NCI-H128 (cell line): ENCODE measurements at regions not wholly inside any gene's neighbourhood (a gene's known extent, or its start where the extent isn't known, plus 50 kb on each side); places are given as distances from the start of the nearest gene placed in this dataset.
A peak's percentile ranks its signal among the peaks of the same experiment; 100 is the strongest.

Experiments
- DNase-seq: peaks from one replicate; lab custom pipeline; 2025; ENCODE audit not compliant: unreplicated experiment; lab: John Stamatoyannopoulos, UW

DNA sequence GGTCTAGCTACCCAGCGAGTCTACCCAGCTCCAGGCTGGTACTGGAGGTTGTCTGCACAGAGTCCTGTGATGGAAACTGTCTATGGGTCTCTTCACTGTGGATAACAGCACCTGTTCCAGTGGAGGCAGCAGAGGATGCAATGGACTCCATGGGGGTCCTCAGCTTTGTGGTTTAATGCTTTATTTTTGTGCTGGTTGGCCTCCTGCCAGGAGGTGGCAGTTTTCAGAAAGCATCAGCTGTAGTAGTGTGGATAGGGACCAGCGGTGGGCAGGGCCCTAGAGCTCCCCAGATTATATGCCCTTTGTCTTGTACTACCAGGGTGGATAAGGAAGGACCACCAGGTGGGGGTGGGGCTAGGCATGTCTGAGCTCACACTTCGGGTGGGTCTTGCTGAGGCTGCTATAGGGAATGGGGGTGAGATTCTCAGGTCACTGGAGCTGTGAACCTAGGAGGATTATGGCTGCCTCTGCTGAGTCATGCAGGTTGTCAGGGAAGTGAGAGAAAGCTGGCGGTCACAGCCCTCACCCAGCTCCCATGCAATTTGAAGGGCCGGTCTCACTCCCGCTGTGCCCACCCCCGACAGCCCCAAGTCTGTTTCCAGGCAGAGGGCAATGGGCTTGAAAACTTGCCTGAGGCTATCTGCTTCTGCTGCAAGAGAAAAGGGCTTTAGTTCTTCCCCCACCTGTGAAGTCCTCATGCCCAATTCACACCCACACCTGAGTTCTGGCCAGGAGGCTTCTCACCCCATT, 397.1 kb downstream of the TLE1 start:
- DNase-seq = no peak

DNA sequence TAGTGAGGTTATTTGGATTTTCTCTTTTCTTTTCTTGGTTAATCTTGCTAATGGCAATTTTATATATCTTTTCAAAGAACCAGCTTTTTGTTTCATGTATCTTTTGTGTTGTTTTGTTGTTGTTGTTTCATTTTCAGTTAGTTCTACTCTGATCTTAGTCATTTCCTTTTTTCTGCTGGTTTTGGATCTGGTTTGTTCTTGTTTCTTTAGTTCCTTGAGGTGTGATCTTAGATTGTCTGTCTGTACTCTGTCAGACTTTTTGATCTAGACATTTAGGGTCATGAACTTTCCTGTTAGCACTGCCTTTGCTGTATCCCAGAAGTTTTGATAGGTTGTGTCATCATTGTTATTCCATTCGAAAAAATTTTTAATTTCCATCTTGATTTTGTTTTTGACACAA, 399.7 kb downstream of the TLE1 start:
- DNase-seq = no peak

DNA sequence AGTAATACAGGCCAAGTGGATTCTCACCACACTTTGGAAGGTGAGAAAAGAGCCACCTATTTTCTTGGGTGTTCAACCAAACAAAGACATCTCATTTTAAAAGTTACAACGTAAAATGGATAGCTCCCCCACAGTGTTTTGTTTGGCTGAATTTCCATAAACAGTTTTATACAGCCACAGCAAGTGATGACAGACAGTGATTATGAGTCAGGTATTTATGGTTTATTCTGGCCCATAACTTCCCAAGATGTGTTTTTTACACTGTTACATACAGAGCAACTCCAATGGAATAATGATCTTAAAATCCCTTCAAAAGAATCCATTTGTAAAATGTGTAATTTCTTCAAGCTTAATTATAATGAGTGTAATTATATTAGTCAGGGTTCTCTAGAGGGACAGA, 421.3 kb downstream of the TLE1 start:
- DNase-seq = no peak

DNA sequence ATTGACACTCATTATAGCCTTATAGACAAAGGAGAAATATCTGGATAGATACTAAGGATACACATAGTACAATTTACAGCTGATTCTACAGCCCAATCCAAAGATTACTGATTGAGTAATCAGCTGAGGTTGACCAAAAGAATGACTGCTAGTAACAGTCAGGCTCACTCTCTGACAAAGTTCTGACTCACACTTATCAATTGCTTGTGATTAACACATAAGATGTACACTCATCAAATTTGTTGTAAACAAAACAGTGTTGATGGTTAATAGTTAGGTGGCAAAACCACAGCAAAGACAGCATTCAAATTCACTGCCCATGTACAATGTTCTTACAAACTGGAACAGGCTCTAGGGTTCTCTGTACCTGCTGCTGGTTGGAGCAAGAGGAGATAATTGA, 422.7 kb downstream of the TLE1 start:
- no peak for DNase-seq

DNA sequence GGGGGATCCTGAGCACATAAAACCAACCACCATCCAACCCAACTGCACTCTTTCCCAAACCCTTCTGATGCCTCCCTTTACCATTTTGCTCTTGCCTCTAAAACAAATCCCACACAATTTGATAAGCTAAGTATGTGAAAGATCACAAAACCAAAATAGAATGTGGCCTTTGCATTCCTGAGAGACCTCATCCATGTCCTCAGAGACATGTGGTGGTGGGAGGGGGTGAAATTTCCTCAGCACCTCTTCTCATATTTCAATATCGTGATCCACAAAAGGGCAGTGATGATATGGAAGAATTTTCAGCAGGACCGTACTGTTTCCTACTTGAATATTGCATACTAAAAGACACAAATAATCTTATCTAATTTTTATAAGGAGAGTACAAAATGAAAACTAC, 423.3 kb downstream of the TLE1 start:
- DNase-seq = no peak

- DNase-seq = no peak
Measured at GRCh38 chr9:81264516-81264915, 424.8 kb downstream of the TLE1 start.

DNA sequence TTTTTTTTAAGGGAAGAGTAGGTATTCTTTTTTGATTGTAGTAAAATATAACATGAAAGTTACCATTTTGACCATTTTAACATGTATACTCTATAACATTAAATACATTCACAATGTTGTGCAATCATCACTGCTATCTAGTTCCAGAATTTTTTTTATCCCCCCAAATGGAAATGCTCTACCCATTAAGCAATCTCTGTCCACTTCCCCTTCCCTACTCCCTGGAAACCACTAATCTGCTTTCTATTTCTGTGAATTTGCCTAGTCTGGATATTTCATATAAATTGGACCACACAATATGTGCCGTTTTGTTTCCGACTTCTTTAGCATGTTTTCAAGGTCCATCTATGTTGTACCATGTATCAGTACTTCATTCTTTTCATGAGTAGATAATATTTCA, 429.5 kb downstream of the TLE1 start:
- DNase-seq = no peak

GRCh38 chr9:81256368-81256767, 433.0 kb downstream of the TLE1 start:
- DNase-seq = no peak

DNA sequence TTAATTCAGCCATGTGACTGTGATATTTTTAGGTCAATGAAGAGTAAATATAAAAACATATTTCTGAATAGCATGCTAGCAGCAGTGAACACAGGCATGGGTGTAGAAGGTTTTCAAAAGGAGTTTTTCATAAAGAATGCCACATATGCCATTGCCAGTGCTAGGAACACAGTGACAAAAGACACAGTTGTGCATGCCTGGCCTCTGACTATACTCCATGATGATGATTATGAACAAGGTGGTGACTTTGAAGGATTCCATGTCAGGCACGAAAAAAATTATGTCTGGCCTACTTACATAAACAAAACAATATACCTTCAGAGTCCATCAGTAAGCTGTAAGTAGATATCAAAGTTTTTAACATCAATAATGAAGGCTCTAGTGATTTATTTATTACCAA, 438.7 kb downstream of the TLE1 start:
- no peak for DNase-seq

DNA sequence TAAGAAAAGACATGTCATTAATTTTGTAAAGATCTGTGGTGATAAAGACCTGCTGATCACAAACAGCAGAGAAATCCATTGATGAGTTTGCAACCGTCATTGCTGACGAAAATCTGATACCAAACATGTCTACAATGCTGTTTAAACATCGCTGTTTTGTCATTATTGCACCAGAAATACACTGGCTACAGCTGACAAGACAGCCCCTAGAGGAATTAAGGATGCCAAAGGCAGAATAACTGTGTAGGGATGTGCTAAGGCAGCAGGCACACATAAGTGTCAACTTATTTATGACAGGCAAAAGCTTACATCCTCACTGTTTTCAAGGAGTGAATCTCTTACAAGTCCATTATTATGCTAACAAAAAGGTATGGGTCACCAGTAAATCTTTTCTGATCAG, 439.3 kb downstream of the TLE1 start:
- no peak for DNase-seq

GRCh38 chr9:81245254-81245956, 443.9 kb downstream of the TLE1 start:
- no peak for DNase-seq

GRCh38 chr9:81244631-81245030, 444.7 kb downstream of the TLE1 start:
- DNase-seq = no peak

GRCh38 chr9:81242866-81243265, 446.5 kb downstream of the TLE1 start:
- no peak for DNase-seq

GRCh38 chr9:81239388-81239787, 450.0 kb downstream of the TLE1 start:
- DNase-seq = no peak

DNA sequence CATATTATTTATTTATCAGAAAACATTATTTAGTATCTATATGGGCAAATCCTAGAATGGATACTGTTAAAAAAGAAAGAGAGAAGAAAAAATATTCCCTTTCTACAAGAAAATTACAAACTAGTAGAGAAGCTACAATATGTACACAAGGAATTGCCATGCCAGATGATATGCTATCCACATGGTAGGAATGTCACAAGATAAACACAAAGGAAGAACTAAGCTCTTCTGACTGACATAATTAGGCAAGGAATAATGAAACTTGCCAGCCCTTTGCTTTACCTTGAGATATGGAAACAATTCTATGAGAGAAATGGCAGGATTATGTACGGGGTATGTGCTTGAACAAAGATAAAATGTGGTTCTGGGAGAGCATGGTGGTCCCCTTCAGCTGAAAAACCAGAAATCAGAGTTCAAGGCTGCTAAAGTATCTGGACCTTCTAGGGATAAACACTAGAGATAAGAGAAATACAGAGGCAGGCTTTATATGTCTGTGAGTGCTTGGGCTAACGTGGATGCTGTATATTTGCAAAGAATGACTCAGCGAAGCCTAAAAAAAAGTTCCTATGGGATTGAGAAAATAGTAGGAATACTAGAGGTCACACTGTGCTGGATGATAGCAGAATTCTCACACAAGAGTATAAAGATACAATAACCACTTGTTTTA, 451.6 kb downstream of the TLE1 start:
- DNase-seq = no peak

GRCh38 chr9:81234924-81235610, 454.3 kb downstream of the TLE1 start:
- no peak for DNase-seq

DNA sequence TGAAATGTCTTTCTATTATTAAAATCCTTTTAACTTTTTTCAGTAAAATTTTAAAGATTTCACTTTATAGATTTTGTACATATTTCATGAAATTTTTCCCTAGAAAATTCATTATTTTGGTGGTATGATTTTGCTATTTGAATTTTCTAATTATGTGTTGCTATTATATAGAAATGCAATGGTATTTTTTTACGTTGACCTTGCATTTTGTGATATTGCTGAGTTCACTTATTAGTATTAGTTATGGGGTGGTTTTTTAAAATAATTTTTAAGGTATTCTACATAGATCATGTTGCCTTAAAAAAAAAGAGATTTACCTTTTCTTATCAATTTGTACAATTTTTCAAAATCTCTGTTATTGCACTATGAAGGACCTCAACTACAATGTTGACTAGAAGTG, 458.3 kb downstream of the TLE1 start:
- no peak for DNase-seq

DNA sequence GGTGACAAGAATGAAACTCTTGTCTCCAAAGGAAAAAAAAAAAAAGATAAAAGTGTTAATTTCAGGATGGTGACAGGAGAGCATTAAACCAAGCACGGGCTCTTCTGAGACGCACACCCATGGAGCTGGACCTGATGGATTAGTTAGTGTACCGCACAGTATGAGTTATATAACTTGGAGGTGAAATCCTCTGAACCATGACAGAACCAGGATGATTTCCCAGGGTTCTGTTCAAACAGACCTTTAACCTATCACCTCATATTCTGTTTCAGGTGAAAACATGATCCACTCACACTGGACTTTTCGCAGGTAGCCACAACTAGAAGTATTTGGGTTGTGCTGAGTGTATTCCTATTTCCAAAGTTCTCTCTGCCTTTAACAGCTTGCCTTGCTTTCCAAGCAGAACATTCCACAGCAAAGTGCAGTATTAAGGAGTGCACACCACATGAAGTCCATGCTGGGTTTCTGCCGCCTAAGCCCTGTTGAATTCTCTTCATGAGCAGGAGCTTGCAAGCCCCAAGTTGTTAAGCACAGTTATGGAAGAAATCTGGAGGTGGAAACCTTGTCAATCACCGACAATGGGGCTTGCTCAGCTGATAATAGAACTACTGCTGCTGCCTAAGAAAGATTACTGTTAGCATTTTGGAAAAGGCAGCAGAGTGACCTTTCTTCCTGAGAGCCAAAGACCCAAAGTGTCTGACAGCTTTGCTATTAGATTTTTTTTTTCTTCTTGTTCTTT, 461.7 kb downstream of the TLE1 start:
- DNase-seq = peak; percentile 19

GRCh38 chr9:81225596-81225995, 463.8 kb downstream of the TLE1 start:
- DNase-seq = no peak

GRCh38 chr9:81224166-81225081, 464.9 kb downstream of the TLE1 start:
- DNase-seq = no peak
